GM12878 (cell line): ENCODE measurements at regions not wholly inside any gene's neighbourhood (a gene's known extent, or its start where the extent isn't known, plus 50 kb on each side); places are given as distances from the start of the nearest gene placed in this dataset.

ENCODE experiments used
- CBX5 ChIP-seq: sonication (generic); IDR thresholded peaks from 2 replicates; pipeline ENCODE4 v1.6.1; 2016; ENCODE audit warnings: low read depth, moderate library complexity, mild to moderate bottlenecking, inconsistent platforms
- CHD1 ChIP-seq: IDR thresholded peaks from 2 replicates; pipeline ENCODE4 v1.6.1; 2012; ENCODE audit warnings: low read depth, low read length, improper control_type of control experiment
- EP300 ChIP-seq, 2 experiments: fragments of 150-350 bp in 1 of 2; IDR thresholded peaks; 2 replicates each; pipeline ENCODE4 v1.6.1; 2011 to 2012; ENCODE audit warnings: low read depth in 2 of 2, low read length in 2 of 2, borderline replicate concordance in 1 of 2, improper control_type of control experiment in 1 of 2, inconsistent platforms in 1 of 2; ENCODE audit not compliant: control insufficient read depth in 1 of 2
- MEF2B ChIP-seq: fragments of 450-650 bp; IDR thresholded peaks from 2 replicates; pipeline ENCODE4 v1.6.1; 2018; ENCODE audit warnings: mild to moderate bottlenecking, moderate library complexity; ENCODE audit not compliant: partially characterized antibody, poor library complexity, severe bottlenecking
- NR2C2 ChIP-seq: IDR thresholded peaks from 2 replicates; pipeline ENCODE4 v1.6.1; 2011; ENCODE audit warnings: borderline replicate concordance, low read depth; ENCODE audit not compliant: control insufficient read depth, insufficient read length
- PAX8 ChIP-seq: fragments of 450-650 bp; IDR thresholded peaks from 2 replicates; pipeline ENCODE4 v1.6.1; 2017; ENCODE audit warnings: mild to moderate bottlenecking, moderate library complexity
- POLR2A ChIP-seq: IDR thresholded peaks from 2 replicates; pipeline ENCODE4 v1.6.1; 2011; ENCODE audit warnings: low read depth, mild to moderate bottlenecking, low read length
- TARDBP ChIP-seq: IDR thresholded peaks from 2 replicates; pipeline ENCODE4 v1.6.1; 2016; ENCODE audit warnings: borderline replicate concordance
- ZNF217 ChIP-seq: fragments of 450-650 bp; IDR thresholded peaks from 2 replicates; pipeline ENCODE4 v1.6.1; 2017; ENCODE audit warnings: antibody characterized with exemption, mild to moderate bottlenecking
- TF ChIP-seq, protein P1 (sequence below), 3 experiments: IDR thresholded peaks in 2 of 3; conservative IDR thresholded peaks in 1 of 3; 2 replicates each; pipeline ENCODE4 v1.5.1; 2011; ENCODE audit warnings: low read depth in 3 of 3, low read length in 3 of 3, mild to moderate bottlenecking in 3 of 3, control low read depth in 2 of 3, moderate library complexity in 2 of 3, inconsistent platforms in 1 of 3, mixed read lengths in 1 of 3; ENCODE audit not compliant: control insufficient read depth in 2 of 3, insufficient read depth in 1 of 3; ENCODE audit errors: extremely low read depth in 1 of 3
- TF ChIP-seq, protein P2 (sequence below): fragments of 450-650 bp; IDR thresholded peaks from 2 replicates; pipeline ENCODE4 v1.6.1; 2016; ENCODE audit warnings: mild to moderate bottlenecking

DNA sequence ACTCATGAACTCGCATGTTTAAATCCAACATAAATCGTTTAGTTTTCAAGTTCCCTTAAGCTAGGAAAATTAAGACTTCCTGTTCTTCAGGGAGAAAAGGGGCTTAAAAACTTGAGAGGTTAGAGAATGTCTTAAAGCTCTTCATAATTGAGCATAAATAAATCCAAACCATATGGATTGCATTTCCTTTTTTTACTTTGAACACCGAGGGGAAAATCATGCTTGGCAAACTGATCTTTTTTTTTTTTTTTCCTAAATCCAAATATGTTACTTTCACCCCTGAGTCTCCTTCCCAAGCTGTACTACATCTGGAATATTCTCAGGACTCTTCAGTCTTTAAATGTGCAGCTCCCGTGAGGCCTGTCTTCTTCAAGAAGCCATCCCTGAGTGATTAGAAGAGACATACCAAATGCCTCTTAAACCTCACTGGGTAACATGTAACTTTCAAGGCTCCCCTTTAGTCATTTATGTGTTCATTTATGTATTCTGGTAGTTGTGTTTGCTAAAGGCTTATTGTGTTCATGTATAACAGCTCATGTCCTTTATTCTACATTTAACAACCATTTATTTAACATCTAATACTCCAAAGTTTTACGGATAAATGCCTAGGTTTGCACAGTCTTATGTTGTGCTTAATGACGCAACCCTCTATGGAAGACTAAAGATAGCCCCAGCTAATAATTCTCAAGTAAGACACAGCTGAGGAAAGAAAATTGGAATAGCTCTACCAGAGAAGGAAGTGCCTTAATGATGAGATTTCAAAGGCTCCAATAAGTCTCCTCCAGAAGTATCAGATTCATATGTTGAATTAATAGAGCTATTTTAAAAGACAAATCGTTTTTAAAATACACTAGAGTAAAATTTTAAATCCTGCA is 107.0 kb downstream of the AGTR2 start:
- TF ChIP-seq NR2C2 (no peak), CHD1 (no peak), TARDBP (no peak), PAX8 (no peak), CBX5 (no peak), POLR2A (no peak), MEF2B (no peak), EP300 (IDR thresholded peaks at IDR 0.05; ENCODE audit: borderline replicate concordance in 1 of 2, control insufficient read depth in 1 of 2, low read depth in 2 of 2, low read length in 2 of 2) (no peak), ZNF217 (no peak)
- TF ChIP-seq, protein P1, sequence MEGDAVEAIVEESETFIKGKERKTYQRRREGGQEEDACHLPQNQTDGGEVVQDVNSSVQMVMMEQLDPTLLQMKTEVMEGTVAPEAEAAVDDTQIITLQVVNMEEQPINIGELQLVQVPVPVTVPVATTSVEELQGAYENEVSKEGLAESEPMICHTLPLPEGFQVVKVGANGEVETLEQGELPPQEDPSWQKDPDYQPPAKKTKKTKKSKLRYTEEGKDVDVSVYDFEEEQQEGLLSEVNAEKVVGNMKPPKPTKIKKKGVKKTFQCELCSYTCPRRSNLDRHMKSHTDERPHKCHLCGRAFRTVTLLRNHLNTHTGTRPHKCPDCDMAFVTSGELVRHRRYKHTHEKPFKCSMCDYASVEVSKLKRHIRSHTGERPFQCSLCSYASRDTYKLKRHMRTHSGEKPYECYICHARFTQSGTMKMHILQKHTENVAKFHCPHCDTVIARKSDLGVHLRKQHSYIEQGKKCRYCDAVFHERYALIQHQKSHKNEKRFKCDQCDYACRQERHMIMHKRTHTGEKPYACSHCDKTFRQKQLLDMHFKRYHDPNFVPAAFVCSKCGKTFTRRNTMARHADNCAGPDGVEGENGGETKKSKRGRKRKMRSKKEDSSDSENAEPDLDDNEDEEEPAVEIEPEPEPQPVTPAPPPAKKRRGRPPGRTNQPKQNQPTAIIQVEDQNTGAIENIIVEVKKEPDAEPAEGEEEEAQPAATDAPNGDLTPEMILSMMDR (IDR thresholded peaks at IDR 0.05 in 2 of 3, conservative IDR thresholded peaks at IDR 0.05 in 1 of 3; ENCODE audit: control insufficient read depth in 2 of 3, extremely low read depth in 1 of 3, insufficient read depth in 1 of 3, low read depth in 3 of 3, low read length in 3 of 3) = no peak
- TF ChIP-seq, protein P2, sequence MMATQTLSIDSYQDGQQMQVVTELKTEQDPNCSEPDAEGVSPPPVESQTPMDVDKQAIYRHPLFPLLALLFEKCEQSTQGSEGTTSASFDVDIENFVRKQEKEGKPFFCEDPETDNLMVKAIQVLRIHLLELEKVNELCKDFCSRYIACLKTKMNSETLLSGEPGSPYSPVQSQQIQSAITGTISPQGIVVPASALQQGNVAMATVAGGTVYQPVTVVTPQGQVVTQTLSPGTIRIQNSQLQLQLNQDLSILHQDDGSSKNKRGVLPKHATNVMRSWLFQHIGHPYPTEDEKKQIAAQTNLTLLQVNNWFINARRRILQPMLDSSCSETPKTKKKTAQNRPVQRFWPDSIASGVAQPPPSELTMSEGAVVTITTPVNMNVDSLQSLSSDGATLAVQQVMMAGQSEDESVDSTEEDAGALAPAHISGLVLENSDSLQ = no peak
